OCI-LY7 (cell line): ENCODE measurements at regions not wholly inside any gene's neighbourhood (a gene's known extent, or its start where the extent isn't known, plus 50 kb on each side); places are given as distances from the start of the nearest gene placed in this dataset.

Source experiments
- BruUV-seq: library from RNA; stranded (reverse); fragments of 400-500 nt; replicated peaks from 2 replicates; lab custom pipeline; 2021; lab: Mats Ljungman, UMichigan
- CTCF ChIA-PET: fragments of 300-600 bp; sonication (Branson Sonifier 250); formaldehyde crosslinking; loops from one replicate; lab custom pipeline; 2022; ENCODE audit warnings: antibody characterized with exemption; ENCODE audit not compliant: unreplicated experiment; lab: Charles Lee
- POLR2A ChIA-PET: fragments of 300-600 bp; sonication (Branson Sonifier 250); formaldehyde crosslinking; loops from one replicate; lab custom pipeline; 2022; ENCODE audit warnings: antibody characterized with exemption; lab: Charles Lee
- DNase-seq: peaks from one replicate; pipeline ENCODE4 v3.0.0-alpha.2; 2015; ENCODE audit warnings: low spot score
- H2AFZ ChIP-seq: fragments of 200-600 bp; sonication (generic), shearing (Covaris generic); 2 replicates; pipeline ENCODE4 v1.6.1; 2014; ENCODE audit warnings: mild to moderate bottlenecking, antibody characterized with exemption, low read length, moderate library complexity
- H3K27ac ChIP-seq: fragments of 200-600 bp; sonication (generic); 2 replicates; pipeline ENCODE4 v1.5.1; 2014; ENCODE audit warnings: mixed run types, low read depth, mild to moderate bottlenecking, moderate library complexity, low read length, inconsistent platforms; ENCODE audit not compliant: poor library complexity, severe bottlenecking
- H3K36me3 ChIP-seq: fragments of 200-600 bp; sonication (generic); 2 replicates; pipeline ENCODE4 v1.6.1; 2014; ENCODE audit warnings: mild to moderate bottlenecking, antibody characterized with exemption, low read length, moderate library complexity, mixed read lengths; ENCODE audit not compliant: insufficient read depth
- H3K4me1 ChIP-seq: fragments of 200-600 bp; sonication (generic); 2 replicates; pipeline ENCODE4 v1.5.1; 2014; ENCODE audit warnings: mild to moderate bottlenecking, low read length; ENCODE audit not compliant: insufficient read depth, poor library complexity, severe bottlenecking
- H3K4me2 ChIP-seq: fragments of 200-600 bp; sonication (generic); 2 replicates; pipeline ENCODE4 v1.6.1; 2014; ENCODE audit warnings: mild to moderate bottlenecking, low read length
- H3K4me3 ChIP-seq: fragments of 200-600 bp; sonication (generic); 2 replicates; pipeline ENCODE4 v1.5.1; 2014; ENCODE audit warnings: mild to moderate bottlenecking, low read depth, low read length; ENCODE audit not compliant: poor library complexity, severe bottlenecking
- H3K79me2 ChIP-seq: fragments of 200-600 bp; sonication (generic); 2 replicates; pipeline ENCODE4 v1.6.1; 2016; ENCODE audit warnings: low read depth, mild to moderate bottlenecking, low read length, moderate library complexity, mixed read lengths; ENCODE audit not compliant: insufficient read depth
- H3K9me2 ChIP-seq: fragments of 200-600 bp; sonication (generic); 2 replicates; pipeline ENCODE4 v1.6.1; 2016; ENCODE audit warnings: mild to moderate bottlenecking, low read length, mixed read lengths; ENCODE audit not compliant: insufficient read depth
- H3K9me3 ChIP-seq: fragments of 200-600 bp; sonication (generic); 2 replicates; pipeline ENCODE4 v1.6.1; 2014; ENCODE audit warnings: mild to moderate bottlenecking, mixed run types, low read length, mixed read lengths
- H4K20me1 ChIP-seq: fragments of 200-600 bp; sonication (generic); 2 replicates; pipeline ENCODE4 v1.6.1; 2014; ENCODE audit warnings: mild to moderate bottlenecking, antibody characterized with exemption, low read length, moderate library complexity, mixed read lengths; ENCODE audit not compliant: insufficient read depth
- CTCF ChIP-seq: fragments of 200-600 bp; sonication (generic); conservative IDR thresholded peaks from 2 replicates; pipeline ENCODE4 v1.5.1; 2014; ENCODE audit warnings: mild to moderate bottlenecking, antibody characterized with exemption, low read length, moderate library complexity, mixed read lengths
- EZH2phosphoT487 ChIP-seq: fragments of 200-600 bp; sonication (generic); IDR thresholded peaks from 2 replicates; pipeline ENCODE4 v1.6.1; 2018; ENCODE audit warnings: low read depth, borderline replicate concordance, mild to moderate bottlenecking, mixed run types, antibody characterized with exemption, low read length, moderate library complexity, mixed read lengths
- intact Hi-C: fragments of 100-400 bp; cut with micrococcal nuclease; formaldehyde crosslinking; loops from one replicate; pipeline ENCODE4 v1.10.0; 2022; ENCODE audit not compliant: unreplicated experiment

DNA sequence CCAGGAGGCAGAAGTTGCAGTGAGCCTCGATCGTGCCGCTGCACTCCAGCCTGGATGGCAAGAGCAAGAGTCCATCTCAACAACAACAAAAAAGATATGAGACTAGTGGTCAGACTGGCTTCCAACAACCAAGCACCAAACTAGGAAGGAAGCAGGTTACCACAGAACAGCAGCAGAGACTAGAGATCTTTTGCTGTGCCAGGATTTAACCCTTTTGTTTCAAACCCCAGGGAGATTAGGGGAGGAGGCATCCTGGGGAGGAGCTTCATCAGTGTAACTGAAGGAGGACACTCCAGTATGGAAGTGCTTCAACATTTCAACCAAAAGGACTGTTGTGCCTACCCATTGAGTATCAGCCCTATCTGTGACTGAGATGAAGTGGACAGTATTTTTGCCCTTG, 240.3 kb downstream of the ZIC1 start:
- Histone ChIP-seq H3K9me2 (no peaks in the 10 kb centered on the region), H3K36me3 (no peaks in the 10 kb centered on the region), H3K4me1 (no peaks in the 10 kb centered on the region), H3K4me3 (no peak overlapping the region), H4K20me1 (no peaks in the 10 kb centered on the region), H3K4me2 (no peak overlapping the region), H3K9me3 (no peaks in the 10 kb centered on the region), H3K79me2 (no peaks in the 10 kb centered on the region), H3K27ac (no peak overlapping the region), H2AFZ (no peak overlapping the region)
- DNase-seq: no peak
- no peak for TF ChIP-seq EZH2phosphoT487
- TF ChIP-seq CTCF: no peak
- CTCF ChIA-PET: no interaction called here
- no TSS peak for BruUV-seq
- intact Hi-C loops: no loop called here
- POLR2A ChIA-PET: no interaction called here

DNA sequence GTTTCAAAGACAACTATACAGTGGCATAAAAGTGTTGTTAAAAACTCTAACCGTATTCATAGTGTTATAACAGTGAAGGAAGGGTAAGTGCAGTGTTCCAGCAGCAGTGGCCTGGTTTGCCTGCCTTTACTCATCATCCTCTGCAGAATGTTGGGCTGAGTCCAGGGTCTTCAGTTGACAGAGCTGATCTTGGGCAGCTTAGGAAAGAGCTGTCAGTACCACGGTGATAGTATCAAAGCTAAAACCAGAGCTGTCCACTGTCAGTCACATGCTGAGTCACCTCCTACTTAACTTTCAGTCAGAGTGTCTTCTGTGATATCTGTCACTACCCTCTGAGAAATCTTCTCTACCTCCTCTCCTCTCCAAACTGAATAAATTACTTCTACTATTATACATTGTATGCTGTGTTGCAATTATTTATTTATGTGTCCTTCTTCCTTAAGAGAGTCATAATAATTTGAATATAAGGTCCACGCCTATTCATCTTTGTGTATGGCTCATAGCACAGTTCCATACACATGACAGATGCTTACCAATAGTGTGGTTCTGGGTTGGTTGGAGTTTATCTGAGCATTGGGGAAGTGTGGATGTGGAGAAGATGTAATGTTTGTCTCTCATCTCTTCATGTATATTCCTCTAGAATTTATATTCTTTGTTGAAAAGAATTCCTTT, 242.1 kb downstream of the ZIC1 start:
- TF ChIP-seq CTCF: no peak
- no peak for TF ChIP-seq EZH2phosphoT487
- Histone ChIP-seq H3K4me3 (no peak overlapping the region), H3K4me1 (no peaks in the 10 kb centered on the region), H3K36me3 (no peaks in the 10 kb centered on the region), H4K20me1 (no peaks in the 10 kb centered on the region), H2AFZ (no peak overlapping the region), H3K4me2 (no peak overlapping the region), H3K9me3 (no peaks in the 10 kb centered on the region), H3K27ac (no peak overlapping the region), H3K9me2 (no peaks in the 10 kb centered on the region), H3K79me2 (no peaks in the 10 kb centered on the region)
- ChIA-PET CTCF (no interaction called here), POLR2A (interaction anchor here (0.7 kb wide), 1 partner anchor 17 kb away, joined by 3 read pairs; no protein-coding TSS in a partner anchor)
- intact Hi-C loops: no loop called here
- DNase-seq: no peak
- no TSS peak for BruUV-seq

GRCh38 chr3:147652651-147653366, 243.6 kb downstream of the ZIC1 start:
- H3K4me3 ChIP-seq: no peak overlapping the region
- no peaks in the 10 kb centered on the region for H3K9me2 ChIP-seq
- CTCF ChIA-PET: no interaction called here
- H3K4me2 ChIP-seq: no peak overlapping the region
- intact Hi-C loops: no loop called here
- no peaks in the 10 kb centered on the region for H3K9me3 ChIP-seq
- no TSS peak for BruUV-seq
- DNase-seq: no peak
- no peaks in the 10 kb centered on the region for H3K79me2 ChIP-seq
- H3K27ac ChIP-seq: no peak overlapping the region
- H2AFZ ChIP-seq: no peak overlapping the region
- TF ChIP-seq EZH2phosphoT487 (no peak), CTCF (no peak)
- no peaks in the 10 kb centered on the region for H3K4me1 ChIP-seq
- POLR2A ChIA-PET: interaction anchor here (1.9 kb wide), 1 partner anchor 13 kb away, joined by 5 read pairs; no protein-coding TSS in a partner anchor
- no peaks in the 10 kb centered on the region for H3K36me3 ChIP-seq
- H4K20me1 ChIP-seq: no peaks in the 10 kb centered on the region
